Jurkat, Clone E6-1 (cell line): ENCODE measurements at regions not wholly inside any gene's neighbourhood (a gene's known extent, or its start where the extent isn't known, plus 50 kb on each side); places are given as distances from the start of the nearest gene placed in this dataset.
A peak's percentile ranks its signal among the peaks of the same experiment; 100 is the strongest.
"Not testable (repeated sequence)": the region's sequence is repeated elsewhere in the genome, so short reads cannot be mapped to it uniquely, and the experiment has no call there.

Experiments used
- DNase-seq: peaks from one replicate; pipeline ENCODE4 v3.0.0-alpha.2; 2011; ENCODE audit warnings: low read depth, low spot score
- H3K4me3 ChIP-seq: 2 replicates; pipeline ENCODE4 v1.5.1; 2011; ENCODE audit warnings: mild to moderate bottlenecking, low read length, control low read depth, moderate library complexity

DNA sequence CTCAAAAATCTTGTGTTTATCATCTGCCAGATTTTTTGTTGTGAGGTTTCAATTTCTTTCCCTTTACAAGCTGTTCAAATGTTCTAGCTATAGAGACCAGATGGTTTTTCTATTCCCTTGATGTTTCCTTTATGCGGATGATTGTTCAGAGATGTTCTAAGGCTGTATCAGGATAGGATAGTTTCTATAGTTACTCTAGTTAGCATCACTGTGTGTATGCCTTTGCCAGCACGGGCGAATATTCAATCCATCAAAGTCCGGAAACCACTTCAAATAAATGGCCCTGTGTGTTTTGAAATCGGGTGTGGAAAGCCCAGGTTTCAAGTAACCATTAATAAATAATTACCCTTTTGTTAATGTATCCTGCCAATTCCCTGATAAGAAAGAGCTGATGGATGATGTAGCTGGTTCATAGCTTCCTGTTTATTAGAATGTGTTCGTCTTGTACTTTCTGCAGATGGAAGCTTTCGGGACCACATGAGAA lies 149.8 kb upstream of the PRKCQ start:
- H3K4me3 ChIP-seq, result no peak overlapping the region
- no peak for DNase-seq

DNA sequence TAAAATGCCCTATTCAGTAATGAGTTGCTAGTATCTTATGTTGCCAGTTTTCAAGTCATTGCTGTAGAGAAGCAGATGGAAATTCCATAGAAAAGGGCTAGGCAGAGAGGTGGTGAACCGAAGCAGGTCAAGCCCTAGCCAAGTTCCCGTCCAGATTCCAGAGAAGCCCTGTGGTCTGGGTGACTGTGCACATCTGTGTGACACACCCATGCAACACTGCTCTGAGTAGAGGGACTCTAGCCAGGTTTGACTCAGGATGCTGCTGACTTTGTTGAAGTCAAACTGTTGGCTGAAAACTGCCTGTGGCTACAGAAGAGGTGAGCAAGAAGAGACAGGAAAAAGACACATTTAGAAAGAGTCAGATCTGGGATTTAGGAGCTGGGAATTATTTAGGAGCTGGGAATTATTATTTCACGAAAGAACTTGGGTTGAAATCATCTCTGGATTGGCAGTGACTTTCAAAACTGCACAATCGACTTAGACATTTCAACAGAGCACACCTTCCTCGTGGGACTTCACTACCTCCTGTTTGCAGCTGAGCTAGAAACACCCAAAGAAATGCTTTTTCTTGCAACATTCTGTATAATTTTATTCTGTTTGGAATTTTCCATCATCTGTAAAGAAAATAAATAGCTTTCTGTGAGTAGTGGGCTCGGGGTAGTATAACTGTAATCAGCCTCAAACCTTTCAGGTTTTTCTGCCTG lies 149.1 kb upstream of the PRKCQ start:
- no peak for DNase-seq
- H3K4me3 ChIP-seq, result no peak overlapping the region

GRCh38 chr10:6726924-6727323 lies 146.8 kb upstream of the PRKCQ start:
- no peak overlapping the region for H3K4me3 ChIP-seq
- no peak for DNase-seq

- no peak overlapping the region for H3K4me3 ChIP-seq
- no peak for DNase-seq
These were observed 142.5 kb upstream of the PRKCQ start for GRCh38 chr10:6722616-6723004.

- DNase-seq, result no peak
- no peak overlapping the region for H3K4me3 ChIP-seq
These were observed 142.0 kb upstream of the PRKCQ start for GRCh38 chr10:6721964-6722615.

GRCh38 chr10:6721480-6721879 lies 141.4 kb upstream of the PRKCQ start:
- H3K4me3 ChIP-seq, result no peak overlapping the region
- DNase-seq, result no peak

DNA sequence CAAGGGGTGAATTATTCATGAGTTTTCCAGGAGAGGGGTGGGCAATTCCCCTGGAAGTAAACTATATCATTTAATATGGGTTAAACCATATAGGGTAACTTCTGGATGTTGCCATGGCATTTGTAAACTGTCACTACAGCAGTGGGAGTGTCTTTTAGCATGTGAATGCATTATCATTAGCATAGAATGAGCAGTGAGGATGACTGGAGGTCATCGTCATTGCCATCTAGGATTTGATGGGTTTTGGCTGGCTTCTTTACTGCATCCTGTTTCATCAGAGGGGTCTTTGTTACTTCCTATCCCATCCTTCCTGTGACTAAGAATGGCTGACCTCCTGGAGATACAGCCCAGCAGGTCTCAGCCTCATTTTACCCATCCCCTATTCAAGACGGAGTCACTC lies 139.5 kb upstream of the PRKCQ start:
- H3K4me3 ChIP-seq, result no peak overlapping the region
- no peak for DNase-seq

DNA sequence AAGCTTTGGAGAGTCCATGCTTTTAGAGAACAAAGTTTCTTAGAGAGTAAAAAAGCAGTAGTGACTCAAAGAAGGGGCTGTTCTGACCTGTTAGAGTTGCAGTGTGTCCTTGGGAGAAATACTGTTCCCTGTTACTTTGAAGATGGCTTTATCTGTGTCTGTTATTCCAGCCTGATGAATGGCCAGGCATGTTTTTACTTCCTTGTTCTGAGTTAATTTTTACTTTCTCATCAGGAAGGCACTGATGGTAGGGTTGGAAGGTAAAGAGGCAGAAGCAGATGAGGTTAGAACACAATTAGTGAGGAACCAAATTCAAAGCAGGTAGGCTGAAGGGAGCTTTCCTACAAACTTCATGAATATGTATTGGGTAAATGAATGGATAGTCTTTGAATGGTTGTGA lies 138.5 kb upstream of the PRKCQ start:
- DNase-seq, result no peak
- no peak overlapping the region for H3K4me3 ChIP-seq

DNA sequence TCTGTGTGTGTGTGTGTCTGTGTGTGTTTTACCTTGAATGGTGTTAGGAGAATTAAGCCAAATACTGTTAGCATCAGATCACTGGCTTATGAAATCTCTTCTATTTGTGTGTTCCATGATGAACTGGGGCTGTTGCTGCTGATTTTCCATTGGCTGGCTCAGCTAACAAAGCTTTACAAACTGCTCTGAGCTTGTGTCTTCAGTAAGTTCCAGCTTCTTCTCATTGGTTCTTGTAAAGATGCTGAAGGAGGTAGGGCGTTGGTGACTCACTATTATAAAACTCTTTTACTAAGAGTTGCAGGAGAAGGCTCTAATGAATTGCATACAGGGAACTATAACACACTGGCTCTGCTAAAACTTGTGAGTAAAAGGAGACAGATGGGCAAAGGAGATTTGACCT lies 136.4 kb upstream of the PRKCQ start:
- no peak for DNase-seq
- no peak overlapping the region for H3K4me3 ChIP-seq

- H3K4me3 ChIP-seq, result no peak overlapping the region
- peak; percentile 51 for DNase-seq
These were observed 133.6 kb upstream of the PRKCQ start for GRCh38 chr10:6713716-6714115.

GRCh38 chr10:6713120-6713519 lies 133.0 kb upstream of the PRKCQ start:
- DNase-seq, result no peak
- H3K4me3 ChIP-seq, result no peak overlapping the region

DNA sequence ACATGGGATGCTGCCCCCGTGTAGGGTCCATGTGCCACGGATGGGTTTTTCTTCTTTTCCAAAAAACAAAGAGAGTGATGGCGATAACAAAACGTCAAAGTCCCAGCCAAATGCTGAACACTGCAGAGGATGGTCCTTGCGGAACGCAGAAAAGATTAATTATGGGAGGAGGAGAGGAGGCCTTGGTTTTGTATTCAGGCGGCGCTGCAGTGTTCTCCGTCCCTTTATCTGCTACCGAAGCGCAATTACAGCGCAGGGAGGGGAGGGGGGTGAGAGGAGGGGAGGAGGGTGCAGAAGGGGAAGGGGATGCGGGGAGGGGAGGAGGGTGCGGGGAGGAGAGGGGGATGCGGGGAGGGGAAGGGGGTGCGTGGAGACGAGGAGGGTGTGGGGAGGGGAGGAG lies 131.8 kb upstream of the PRKCQ start:
- no peak overlapping the region for H3K4me3 ChIP-seq
- DNase-seq, result no peak

- no peak overlapping the region for H3K4me3 ChIP-seq
- DNase-seq, result no peak
These were observed 131.3 kb upstream of the PRKCQ start for GRCh38 chr10:6711408-6711841.

DNA sequence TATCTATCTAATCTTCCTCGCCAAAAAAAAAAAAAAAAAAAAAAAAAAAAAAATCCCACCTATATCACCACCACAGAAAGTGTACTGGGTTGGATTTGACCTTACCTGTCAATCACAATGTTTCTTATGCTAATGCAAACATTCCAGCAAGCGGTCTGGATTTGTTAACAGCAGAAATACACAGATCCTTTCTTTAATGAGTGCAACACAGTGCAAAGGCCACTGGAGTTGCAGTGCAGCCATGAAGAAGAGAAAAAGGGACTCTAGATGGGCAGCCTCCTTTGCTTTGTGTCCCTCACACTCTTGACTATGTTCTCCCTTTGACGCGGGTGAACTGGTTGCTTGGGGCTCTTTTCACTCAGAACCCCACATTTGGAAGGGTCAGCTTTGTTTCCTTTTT lies 127.3 kb upstream of the PRKCQ start:
- no peak for DNase-seq
- no peak overlapping the region for H3K4me3 ChIP-seq

DNA sequence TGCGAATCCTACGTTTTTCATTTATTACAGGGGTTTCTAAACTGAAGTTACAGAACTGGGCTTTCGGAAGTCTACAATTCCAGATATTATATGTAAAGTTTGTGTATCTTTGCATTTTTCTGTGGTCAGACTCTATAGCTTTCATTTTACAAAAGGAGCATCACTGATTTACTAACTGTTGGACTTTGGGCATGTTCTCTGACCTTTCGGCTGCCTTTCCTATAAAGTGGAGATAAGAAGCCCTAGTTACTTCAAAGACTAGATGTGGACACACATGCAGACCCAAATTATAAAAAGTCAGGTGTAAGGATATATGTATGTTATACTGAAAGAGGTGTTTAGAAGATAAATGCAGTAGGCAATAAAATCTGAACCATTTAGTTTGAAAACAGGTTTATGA lies 126.6 kb upstream of the PRKCQ start:
- H3K4me3 ChIP-seq, result no peak overlapping the region
- no peak for DNase-seq

DNA sequence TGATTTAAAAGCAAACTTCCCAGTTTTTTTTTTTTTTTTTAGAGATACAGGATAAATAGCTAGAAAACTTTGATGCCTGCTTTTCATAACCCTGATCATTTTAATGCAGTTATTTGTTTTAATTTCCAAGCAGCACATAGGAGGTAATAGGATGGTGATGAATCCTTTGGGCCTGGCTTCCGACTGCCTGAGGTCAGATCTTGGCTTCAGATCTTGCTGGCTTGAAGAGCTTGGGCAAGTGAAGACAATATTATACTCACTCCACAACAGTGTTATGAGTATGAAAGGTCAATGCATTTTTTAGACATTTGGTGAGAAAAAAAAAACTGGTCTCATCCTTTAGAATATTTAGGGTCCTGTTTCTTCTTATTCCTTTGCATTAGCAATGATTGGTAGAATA lies 124.8 kb upstream of the PRKCQ start:
- DNase-seq, result no peak
- H3K4me3 ChIP-seq, result no peak overlapping the region

DNA sequence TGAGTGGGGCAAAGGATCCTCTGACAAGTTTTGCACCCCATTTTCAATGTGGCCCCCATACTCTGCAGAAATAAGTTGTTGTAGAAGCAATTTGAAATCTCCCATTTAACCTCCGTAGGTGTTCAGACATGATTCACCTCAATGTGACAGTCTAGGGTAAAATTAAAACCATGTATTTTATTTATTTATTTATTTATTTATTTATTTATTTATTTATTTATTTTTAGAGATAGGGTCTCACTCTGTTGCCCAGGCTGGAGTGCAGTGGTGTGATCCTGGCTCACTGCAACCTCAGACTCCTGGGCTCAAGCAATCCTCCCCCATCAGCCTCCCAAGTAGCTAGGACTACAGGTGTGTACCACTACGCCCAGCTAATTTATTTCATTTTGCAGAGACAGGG lies 122.8 kb upstream of the PRKCQ start:
- DNase-seq, H3K4me3 ChIP-seq: not testable (repeated sequence)

GRCh38 chr10:6702030-6702429 lies 122.0 kb upstream of the PRKCQ start:
- DNase-seq, result no peak
- H3K4me3 ChIP-seq, result no peak overlapping the region

- no peak overlapping the region for H3K4me3 ChIP-seq
- DNase-seq, result no peak
These were observed 121.2 kb upstream of the PRKCQ start for GRCh38 chr10:6701289-6701688.

DNA sequence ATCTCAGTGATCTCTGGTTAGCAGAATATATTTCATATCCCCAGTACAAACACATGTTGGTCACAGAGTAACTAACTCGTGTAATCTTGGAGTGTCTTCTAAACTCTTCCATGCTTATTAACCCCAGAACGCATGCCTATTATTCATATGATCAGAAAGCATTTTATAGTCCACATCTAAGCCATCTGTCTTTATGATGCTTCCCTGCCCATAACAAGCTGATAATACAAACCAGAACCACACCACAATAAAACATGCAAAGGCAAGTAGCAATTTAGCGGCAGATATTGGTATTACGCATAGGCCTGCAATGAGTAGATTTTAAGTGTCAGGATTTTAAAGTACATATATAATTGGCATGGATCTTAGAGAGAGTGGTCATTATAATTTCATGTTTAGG lies 120.0 kb upstream of the PRKCQ start:
- no peak for DNase-seq
- no peak overlapping the region for H3K4me3 ChIP-seq

DNA sequence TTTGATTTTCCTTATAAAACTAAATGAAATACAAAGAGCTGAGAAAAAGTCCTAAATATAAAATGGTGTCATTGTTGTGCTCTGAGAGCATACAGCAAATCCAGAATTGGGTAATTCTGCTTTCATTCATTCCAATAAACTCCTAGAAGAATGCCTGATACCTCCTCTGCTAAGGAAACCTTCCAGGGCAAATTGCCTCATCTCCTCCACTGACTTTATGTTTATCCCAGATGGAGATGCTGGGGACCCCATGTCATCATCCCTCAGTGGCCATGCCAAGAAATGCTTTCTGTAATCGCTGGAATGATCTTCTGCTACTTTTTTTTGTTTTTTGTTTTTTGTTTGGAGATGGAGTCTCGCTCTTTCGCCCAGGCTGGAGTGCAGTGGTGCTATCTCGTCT lies 119.3 kb upstream of the PRKCQ start:
- no peak for DNase-seq

More for the DNA sequence above, 119.3 kb upstream of the PRKCQ start:
- H3K4me3 ChIP-seq, result no peak overlapping the region
